Vagina (tissue), 2 donors: ENCODE measurements at regions not wholly inside any gene's neighbourhood (a gene's known extent, or its start where the extent isn't known, plus 50 kb on each side); places are given as distances from the start of the nearest gene placed in this dataset.

Experiments
- DNase-seq, 2 donors: peaks; one replicate each; pipeline ENCODE4 v3.0.0-alpha.2; 2017; ENCODE audit errors: extremely low spot score in 2 of 2
- H3K27ac ChIP-seq: fragments of 200-600 bp; sonication (generic); one replicate; pipeline ENCODE4 v1.5.1; 2019
- H3K27me3 ChIP-seq: fragments of 200-600 bp; sonication (generic); one replicate; pipeline ENCODE4 v1.5.1; 2019
- H3K36me3 ChIP-seq, 2 donors: fragments of 200-600 bp; sonication (generic); one replicate each; pipeline ENCODE4 v1.5.1; 2017 to 2019
- H3K4me1 ChIP-seq: fragments of 200-600 bp; sonication (generic); one replicate; pipeline ENCODE4 v1.5.1; 2019
- H3K4me3 ChIP-seq, 2 donors: fragments of 200-600 bp; sonication (generic); 1 replicate in 1 of 2; 2 replicates in 1 of 2; pipeline ENCODE4 v1.5.1; 2016 to 2019
- H3K9me3 ChIP-seq: fragments of 200-600 bp; sonication (generic); one replicate; pipeline ENCODE4 v1.5.1; 2019
- CTCF ChIP-seq, 3 experiments: fragments of 450-650 bp in 2 of 3; fragments of 200-600 bp in 1 of 3; sonication (generic) in 1 of 3; IDR thresholded peaks; one replicate each; pipeline ENCODE4 v1.5.1; 2017 to 2019; ENCODE audit warnings: antibody characterized with exemption in 3 of 3, mild to moderate bottlenecking in 2 of 3, moderate library complexity in 2 of 3
- POLR2A ChIP-seq, 2 donors: fragments of 450-650 bp; IDR thresholded peaks; one replicate each; pipeline ENCODE4 v1.6.1; 2017; ENCODE audit warnings: antibody characterized with exemption in 2 of 2, mild to moderate bottlenecking in 2 of 2, moderate library complexity in 2 of 2
- POLR2AphosphoS5 ChIP-seq, 2 donors: sonication (generic); formaldehyde crosslinking; IDR thresholded peaks; one replicate each; pipeline ENCODE4 v1.9.0; 2017; ENCODE audit warnings: antibody characterized with exemption in 2 of 2, mild to moderate bottlenecking in 2 of 2, low read depth in 1 of 2; ENCODE audit not compliant: insufficient read depth in 1 of 2
- intact Hi-C: fragments of 100-400 bp; cut with DNase I; formaldehyde crosslinking; loops from one replicate; pipeline ENCODE4 v1.15.1; 2023

GRCh38 chr9:79104216-79104615 is 467.5 kb upstream of the TLE4 start:
- intact Hi-C loops = no loop called here
- no peaks in the 10 kb centered on the region for H3K4me1 ChIP-seq
- no peak overlapping the region for H3K27ac ChIP-seq
- DNase-seq = no peak
- TF ChIP-seq CTCF (IDR thresholded peaks at IDR 0.05) = no peak
- TF ChIP-seq POLR2A (IDR thresholded peaks at IDR 0.05) = no peak
- TF ChIP-seq POLR2AphosphoS5 (IDR thresholded peaks at IDR 0.05; ENCODE audit: insufficient read depth in 1 of 2, low read depth in 1 of 2) = no peak
- H3K36me3 ChIP-seq = no peaks in the 10 kb centered on the region
- no peaks in the 10 kb centered on the region for H3K27me3 ChIP-seq
- no peaks in the 10 kb centered on the region for H3K9me3 ChIP-seq
- H3K4me3 ChIP-seq = no peak overlapping the region

GRCh38 chr9:79104951-79105350 is 466.8 kb upstream of the TLE4 start:
- Histone ChIP-seq H3K27ac (no peak overlapping the region), H3K9me3 (no peaks in the 10 kb centered on the region), H3K27me3 (no peaks in the 10 kb centered on the region), H3K4me1 (no peaks in the 10 kb centered on the region), H3K4me3 (no peak overlapping the region), H3K36me3 (no peaks in the 10 kb centered on the region)
- no peak for TF ChIP-seq CTCF (IDR thresholded peaks at IDR 0.05)
- no peak for DNase-seq
- intact Hi-C loops = no loop called here

GRCh38 chr9:79107911-79108676 is 463.7 kb upstream of the TLE4 start:
- Histone ChIP-seq H3K9me3 (no peaks in the 10 kb centered on the region), H3K4me1 (no peaks in the 10 kb centered on the region), H3K27me3 (no peaks in the 10 kb centered on the region), H3K36me3 (no peaks in the 10 kb centered on the region), H3K27ac (no peak overlapping the region), H3K4me3 (no peak overlapping the region)
- intact Hi-C loops = no loop called here
- no peak for DNase-seq
- TF ChIP-seq CTCF (IDR thresholded peaks at IDR 0.05) = no peak
- no peak for TF ChIP-seq POLR2A (IDR thresholded peaks at IDR 0.05)
- TF ChIP-seq POLR2AphosphoS5 (IDR thresholded peaks at IDR 0.05; ENCODE audit: insufficient read depth in 1 of 2, low read depth in 1 of 2) = no peak

- no peak overlapping the region for H3K27ac ChIP-seq
- H3K4me1 ChIP-seq = no peaks in the 10 kb centered on the region
- no peak overlapping the region for H3K4me3 ChIP-seq
- intact Hi-C loops = no loop called here
- no peaks in the 10 kb centered on the region for H3K9me3 ChIP-seq
- no peak for DNase-seq
- no peaks in the 10 kb centered on the region for H3K27me3 ChIP-seq
- TF ChIP-seq POLR2A (IDR thresholded peaks at IDR 0.05) (no peak), POLR2AphosphoS5 (IDR thresholded peaks at IDR 0.05; ENCODE audit: insufficient read depth in 1 of 2, low read depth in 1 of 2) (no peak), CTCF (IDR thresholded peaks at IDR 0.05) (no peak)
- H3K36me3 ChIP-seq = no peaks in the 10 kb centered on the region
These were observed 460.1 kb upstream of the TLE4 start for GRCh38 chr9:79111653-79112052.

- Histone ChIP-seq H3K36me3 (no peaks in the 10 kb centered on the region), H3K4me1 (no peaks in the 10 kb centered on the region), H3K4me3 (no peak overlapping the region), H3K9me3 (no peaks in the 10 kb centered on the region), H3K27ac (no peak overlapping the region), H3K27me3 (no peaks in the 10 kb centered on the region)
- TF ChIP-seq CTCF (IDR thresholded peaks at IDR 0.05) = no peak
- no peak for TF ChIP-seq POLR2A (IDR thresholded peaks at IDR 0.05)
- TF ChIP-seq POLR2AphosphoS5 (IDR thresholded peaks at IDR 0.05; ENCODE audit: insufficient read depth in 1 of 2, low read depth in 1 of 2) = no peak
- intact Hi-C loops = no loop called here
- no peak for DNase-seq
These were observed 456.6 kb upstream of the TLE4 start for GRCh38 chr9:79115176-79115575.
